OCI-LY1 (cell line): ENCODE measurements at regions not wholly inside any gene's neighbourhood (a gene's known extent, or its start where the extent isn't known, plus 50 kb on each side); places are given as distances from the start of the nearest gene placed in this dataset.

Experiments used
- CTCF ChIP-seq: fragments of 200-600 bp; sonication (generic), shearing (Covaris generic); IDR thresholded peaks from 2 replicates; pipeline ENCODE4 v1.5.1; 2017; ENCODE audit warnings: mild to moderate bottlenecking, antibody characterized with exemption, low read length, moderate library complexity, mixed read lengths
- EZH2 ChIP-seq: fragments of 200-600 bp; sonication (generic), shearing (Covaris generic); IDR thresholded peaks from 2 replicates; pipeline ENCODE4 v1.8.0; 2017; ENCODE audit warnings: borderline replicate concordance, mixed run types, mild to moderate bottlenecking, antibody characterized with exemption, low read length, moderate library complexity, mixed read lengths

GRCh38 chr18:24771300-24771699 is 310.9 kb downstream of the HRH4 start:
- TF ChIP-seq CTCF (no peak), EZH2 (no peak)
